ENCODE measurements at regions not wholly inside any gene's neighbourhood (a gene's known extent, or its start where the extent isn't known, plus 50 kb on each side); places are given as distances from the start of the nearest gene placed in this dataset.

GRCh38 chr5:8839361-8840055 is 706.4 kb downstream of the SEMA5A start (continued):
- TF ChIP-seq, protein P1, sequence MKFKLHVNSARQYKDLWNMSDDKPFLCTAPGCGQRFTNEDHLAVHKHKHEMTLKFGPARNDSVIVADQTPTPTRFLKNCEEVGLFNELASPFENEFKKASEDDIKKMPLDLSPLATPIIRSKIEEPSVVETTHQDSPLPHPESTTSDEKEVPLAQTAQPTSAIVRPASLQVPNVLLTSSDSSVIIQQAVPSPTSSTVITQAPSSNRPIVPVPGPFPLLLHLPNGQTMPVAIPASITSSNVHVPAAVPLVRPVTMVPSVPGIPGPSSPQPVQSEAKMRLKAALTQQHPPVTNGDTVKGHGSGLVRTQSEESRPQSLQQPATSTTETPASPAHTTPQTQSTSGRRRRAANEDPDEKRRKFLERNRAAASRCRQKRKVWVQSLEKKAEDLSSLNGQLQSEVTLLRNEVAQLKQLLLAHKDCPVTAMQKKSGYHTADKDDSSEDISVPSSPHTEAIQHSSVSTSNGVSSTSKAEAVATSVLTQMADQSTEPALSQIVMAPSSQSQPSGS (IDR thresholded peaks at IDR 0.05; ENCODE audit: low read length) = no peak
- no peak for TF ChIP-seq POLR2AphosphoS5 (IDR thresholded peaks at IDR 0.05; ENCODE audit: low read depth, low read length)

Measured in H1 (cell line).